Right lobe of liver (tissue), 4 donors: ENCODE measurements at regions not wholly inside any gene's neighbourhood (a gene's known extent, or its start where the extent isn't known, plus 50 kb on each side); places are given as distances from the start of the nearest gene placed in this dataset.

Experiments used
- POLR2A ChIP-seq: fragments of 450-650 bp; IDR thresholded peaks from one replicate; pipeline ENCODE4 v1.6.1; 2017; ENCODE audit warnings: antibody characterized with exemption, mild to moderate bottlenecking
- TF ChIP-seq, protein P1 (sequence below), 4 donors: fragments of 200-600 bp in 3 of 4; fragments of 450-650 bp in 1 of 4; IDR thresholded peaks; one replicate each; pipeline versions ENCODE4 v1.5.1 to v1.8.0; 2016 to 2022; ENCODE audit warnings: antibody characterized with exemption in 4 of 4, mild to moderate bottlenecking in 2 of 4
- donor health status: DM: no; HTN: no; CAD: no.
- donor health status: DM: no; HTN: no; CAD: no.
- donor health status: DM: no; HTN: yes; CAD: no.

DNA sequence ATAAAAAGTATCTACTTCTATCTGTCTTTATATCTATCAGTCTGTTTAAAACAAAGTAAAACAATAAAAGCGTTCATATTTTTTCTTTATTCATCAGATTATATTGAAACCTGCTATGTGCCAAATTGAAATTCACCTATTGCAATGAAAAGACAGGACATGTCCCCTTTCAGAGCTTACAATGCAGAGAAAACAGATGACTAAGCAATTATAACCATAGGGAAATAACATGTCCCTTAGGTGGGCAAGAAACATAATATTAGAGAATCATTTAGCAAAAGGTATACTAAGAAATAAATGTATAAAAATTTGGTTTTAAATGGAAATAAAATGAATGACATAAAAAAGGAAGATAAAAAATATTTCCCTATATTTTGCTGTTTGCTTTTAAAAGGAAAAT, 1421.3 kb downstream of the FSCB start:
- no peak for TF ChIP-seq POLR2A
- TF ChIP-seq, protein P1, sequence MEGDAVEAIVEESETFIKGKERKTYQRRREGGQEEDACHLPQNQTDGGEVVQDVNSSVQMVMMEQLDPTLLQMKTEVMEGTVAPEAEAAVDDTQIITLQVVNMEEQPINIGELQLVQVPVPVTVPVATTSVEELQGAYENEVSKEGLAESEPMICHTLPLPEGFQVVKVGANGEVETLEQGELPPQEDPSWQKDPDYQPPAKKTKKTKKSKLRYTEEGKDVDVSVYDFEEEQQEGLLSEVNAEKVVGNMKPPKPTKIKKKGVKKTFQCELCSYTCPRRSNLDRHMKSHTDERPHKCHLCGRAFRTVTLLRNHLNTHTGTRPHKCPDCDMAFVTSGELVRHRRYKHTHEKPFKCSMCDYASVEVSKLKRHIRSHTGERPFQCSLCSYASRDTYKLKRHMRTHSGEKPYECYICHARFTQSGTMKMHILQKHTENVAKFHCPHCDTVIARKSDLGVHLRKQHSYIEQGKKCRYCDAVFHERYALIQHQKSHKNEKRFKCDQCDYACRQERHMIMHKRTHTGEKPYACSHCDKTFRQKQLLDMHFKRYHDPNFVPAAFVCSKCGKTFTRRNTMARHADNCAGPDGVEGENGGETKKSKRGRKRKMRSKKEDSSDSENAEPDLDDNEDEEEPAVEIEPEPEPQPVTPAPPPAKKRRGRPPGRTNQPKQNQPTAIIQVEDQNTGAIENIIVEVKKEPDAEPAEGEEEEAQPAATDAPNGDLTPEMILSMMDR (IDR thresholded peaks at IDR 0.05): no peak
